ENCODE measurements at regions not wholly inside any gene's neighbourhood (a gene's known extent, or its start where the extent isn't known, plus 50 kb on each side); places are given as distances from the start of the nearest gene placed in this dataset.

GRCh38 chrX:7283741-7284140, 135.8 kb upstream of the PUDP start:
- DNase-seq (ENCODE audit: low read depth, low spot score) = no peak

- DNase-seq (ENCODE audit: low read depth, low spot score) = no peak
These were observed 132.6 kb upstream of the PUDP start for GRCh38 chrX:7280520-7280919.

GRCh38 chrX:7272346-7272745, 124.4 kb upstream of the PUDP start:
- DNase-seq (ENCODE audit: low read depth, low spot score) = no peak

- DNase-seq (ENCODE audit: low read depth, low spot score) = no peak
These were observed 123.0 kb upstream of the PUDP start for GRCh38 chrX:7270933-7271332.

GRCh38 chrX:7269991-7270390, 122.0 kb upstream of the PUDP start:
- no peak for DNase-seq (ENCODE audit: low read depth, low spot score)

GRCh38 chrX:7269589-7269988, 121.6 kb upstream of the PUDP start:
- no peak for DNase-seq (ENCODE audit: low read depth, low spot score)

- DNase-seq (ENCODE audit: low read depth, low spot score) = no peak
These were observed 118.3 kb upstream of the PUDP start for GRCh38 chrX:7266288-7266687.

GRCh38 chrX:7264399-7264798, 116.4 kb upstream of the PUDP start:
- DNase-seq (ENCODE audit: low read depth, low spot score) = no peak

- DNase-seq (ENCODE audit: low read depth, low spot score) = no peak
These were observed 116.0 kb upstream of the PUDP start for GRCh38 chrX:7263961-7264360.

GRCh38 chrX:7263330-7263729, 115.4 kb upstream of the PUDP start:
- no peak for DNase-seq (ENCODE audit: low read depth, low spot score)

- DNase-seq (ENCODE audit: low read depth, low spot score) = no peak
These were observed 114.6 kb upstream of the PUDP start for GRCh38 chrX:7262551-7262950.

GRCh38 chrX:7261672-7262332, 113.8 kb upstream of the PUDP start:
- no peak for DNase-seq (ENCODE audit: low read depth, low spot score)

- DNase-seq (ENCODE audit: low read depth, low spot score) = no peak
These were observed 106.2 kb upstream of the PUDP start for GRCh38 chrX:7254144-7254543.

GRCh38 chrX:7253565-7253964, 105.6 kb upstream of the PUDP start:
- DNase-seq (ENCODE audit: low read depth, low spot score) = no peak

- no peak for DNase-seq (ENCODE audit: low read depth, low spot score)
These were observed 104.2 kb upstream of the PUDP start for GRCh38 chrX:7252013-7252610.

GRCh38 chrX:7247346-7247745, 99.4 kb upstream of the PUDP start:
- no peak for DNase-seq (ENCODE audit: low read depth, low spot score)

GRCh38 chrX:7244405-7244804, 96.5 kb upstream of the PUDP start:
- no peak for DNase-seq (ENCODE audit: low read depth, low spot score)

- DNase-seq (ENCODE audit: low read depth, low spot score) = no peak
These were observed 94.7 kb upstream of the PUDP start for GRCh38 chrX:7242613-7243012.

- no peak for DNase-seq (ENCODE audit: low read depth, low spot score)
These were observed 93.0 kb upstream of the PUDP start for GRCh38 chrX:7240929-7241328.

- DNase-seq (ENCODE audit: low read depth, low spot score) = no peak
These were observed 87.1 kb upstream of the PUDP start for GRCh38 chrX:7235071-7235470.

GRCh38 chrX:7233580-7234406, 85.8 kb upstream of the PUDP start:
- DNase-seq (ENCODE audit: low read depth, low spot score) = no peak

- no peak for DNase-seq (ENCODE audit: low read depth, low spot score)
These were observed 80.3 kb upstream of the PUDP start for GRCh38 chrX:7228226-7228625.

- no peak for DNase-seq (ENCODE audit: low read depth, low spot score)
These were observed 77.4 kb upstream of the PUDP start for GRCh38 chrX:7225338-7225737.
